ENCODE measurements at regions not wholly inside any gene's neighbourhood (a gene's known extent, or its start where the extent isn't known, plus 50 kb on each side); places are given as distances from the start of the nearest gene placed in this dataset.
"Not testable (repeated sequence)": the region's sequence is repeated elsewhere in the genome, so short reads cannot be mapped to it uniquely, and the experiment has no call there.

GRCh38 chr2:159880729-159881128 lies 82.7 kb upstream of the CD302 start:
- no peak for DNase-seq (ENCODE audit: low read depth)

GRCh38 chr2:159879051-159879604 lies 81.1 kb upstream of the CD302 start:
- peak; percentile 45 for DNase-seq (ENCODE audit: low read depth)

- no peak for DNase-seq (ENCODE audit: low read depth)
Measured at GRCh38 chr2:159875083-159875482, 77.1 kb upstream of the CD302 start.

- DNase-seq (ENCODE audit: low read depth) = no peak
Measured at GRCh38 chr2:159873258-159873657, 75.2 kb upstream of the CD302 start.

- DNase-seq (ENCODE audit: low read depth) = no peak
Measured at GRCh38 chr2:159872353-159872752, 74.3 kb upstream of the CD302 start.

- DNase-seq (ENCODE audit: low read depth) = not testable (repeated sequence)
Measured at GRCh38 chr2:159868598-159869159, 70.7 kb upstream of the CD302 start.

GRCh38 chr2:159867567-159868361 lies 69.8 kb upstream of the CD302 start:
- no peak for DNase-seq (ENCODE audit: low read depth)

GRCh38 chr2:159863526-159864160 lies 65.6 kb upstream of the CD302 start:
- DNase-seq (ENCODE audit: low read depth) = no peak

- DNase-seq (ENCODE audit: low read depth) = no peak
Measured at GRCh38 chr2:159860581-159861310, 62.7 kb upstream of the CD302 start.

- no peak for DNase-seq (ENCODE audit: low read depth)
Measured at GRCh38 chr2:159859583-159859982, 61.6 kb upstream of the CD302 start.

GRCh38 chr2:159856760-159857159 lies 58.8 kb upstream of the CD302 start:
- no peak for DNase-seq (ENCODE audit: low read depth)

- DNase-seq (ENCODE audit: low read depth) = peak; percentile 9
Measured at GRCh38 chr2:159855557-159856061, 57.6 kb upstream of the CD302 start.

GRCh38 chr2:159855143-159855542 lies 57.1 kb upstream of the CD302 start:
- no peak for DNase-seq (ENCODE audit: low read depth)

GRCh38 chr2:159854481-159854880 lies 56.5 kb upstream of the CD302 start:
- no peak for DNase-seq (ENCODE audit: low read depth)

GRCh38 chr2:159853101-159853500 lies 55.1 kb upstream of the CD302 start:
- DNase-seq (ENCODE audit: low read depth) = no peak

- DNase-seq (ENCODE audit: low read depth) = no peak
Measured at GRCh38 chr2:159851941-159852340, 53.9 kb upstream of the CD302 start.

GRCh38 chr2:159850789-159851188 lies 52.8 kb upstream of the CD302 start:
- DNase-seq (ENCODE audit: low read depth) = no peak

GRCh38 chr2:159849160-159849813 lies 51.3 kb upstream of the CD302 start:
- no peak for DNase-seq (ENCODE audit: low read depth)

Measured in stromal cell of bone marrow (primary cell).